ENCODE measurements at regions not wholly inside any gene's neighbourhood (a gene's known extent, or its start where the extent isn't known, plus 50 kb on each side); places are given as distances from the start of the nearest gene placed in this dataset.
"Not testable (repeated sequence)": the region's sequence is repeated elsewhere in the genome, so short reads cannot be mapped to it uniquely, and the experiment has no call there.

- ChIA-PET RAD21 (ENCODE audit: low non-redundant PET in 1 of 2, low total read pairs in 2 of 2, uncharacterized antibody in 2 of 2, unreplicated experiment in 2 of 2) (no interaction called here), CTCF (no interaction called here), POLR2A (no interaction called here)
- H2AFZ ChIP-seq (ENCODE audit: low read depth, low read length, poor library complexity, severe bottlenecking): no peak overlapping the region
- H3K9me2 ChIP-seq (ENCODE audit: insufficient read depth): no peaks in the 10 kb centered on the region
- TF ChIP-seq TCF7L2 (IDR thresholded peaks at IDR 0.05; ENCODE audit: borderline replicate concordance, extremely low read depth, insufficient read depth, insufficient read length): no peak
- no peak for TF ChIP-seq SP1 (IDR thresholded peaks at IDR 0.05; ENCODE audit: low read depth)
- TF ChIP-seq ELF1 (IDR thresholded peaks at IDR 0.05; ENCODE audit: borderline replicate concordance, low read depth): no peak
- no peak for TF ChIP-seq MAX (IDR thresholded peaks at IDR 0.05)
- TF ChIP-seq ATF3 (IDR thresholded peaks at IDR 0.05): no peak
- TF ChIP-seq CEBPB (IDR thresholded peaks at IDR 0.05; ENCODE audit: low read depth): no peak
- TF ChIP-seq FOSL1 (IDR thresholded peaks at IDR 0.05; ENCODE audit: low read depth): no peak
- no peak for TF ChIP-seq POLR2AphosphoS5 (IDR thresholded peaks at IDR 0.05; ENCODE audit: low read depth, low read length)
- no peak for TF ChIP-seq SRF (IDR thresholded peaks at IDR 0.05; ENCODE audit: low read depth)
- no peak for TF ChIP-seq EGR1 (IDR thresholded peaks at IDR 0.05; ENCODE audit: low read depth)
- TF ChIP-seq REST (IDR thresholded peaks at IDR 0.05; ENCODE audit: low read depth): no peak
- TF ChIP-seq ZNF274 (IDR thresholded peaks at IDR 0.05; ENCODE audit: low read depth, low read length): no peak
- no peak for TF ChIP-seq EZH2phosphoT487 (IDR thresholded peaks at IDR 0.05; ENCODE audit: borderline replicate concordance)
- ATAC-seq (no peak), DNase-seq (ENCODE audit: low read depth, low spot score) (no peak)
- H3K27me3 ChIP-seq (ENCODE audit: insufficient read depth, low read length): peaks cover 13% of the 10 kb centered on the region; the same call in 1 of the 2 replicates
- H3K4me3 ChIP-seq (replicated peaks in 1 of 2; ENCODE audit: low read depth in 1 of 2, low read length in 2 of 2): no peak overlapping the region
- intact Hi-C loops (cut with micrococcal nuclease): no loop called here
- H3K36me3 ChIP-seq (ENCODE audit: control insufficient read depth in 1 of 2, insufficient read depth in 2 of 2, low read length in 2 of 2): no peaks in the 10 kb centered on the region
- no peak overlapping the region for H3K4me2 ChIP-seq (ENCODE audit: low read length)
- H3K79me2 ChIP-seq (ENCODE audit: insufficient read depth, low read length): no peaks in the 10 kb centered on the region
- H3K9ac ChIP-seq (ENCODE audit: low read length): no peak overlapping the region
- no TSS peak for BruUV-seq (replicated peaks)
- H3K4me1 ChIP-seq (ENCODE audit: control insufficient read depth in 1 of 2, insufficient read depth in 2 of 2, low read length in 2 of 2): no peaks in the 10 kb centered on the region
- H3K9me3 ChIP-seq (ENCODE audit: control insufficient read depth in 1 of 2, insufficient read depth in 1 of 2, low read depth in 1 of 2, low read length in 2 of 2): no peaks in the 10 kb centered on the region
- H3K27ac ChIP-seq (ENCODE audit: low read depth, low read length): no peak overlapping the region
- H4K20me1 ChIP-seq (ENCODE audit: insufficient read depth): no peaks in the 10 kb centered on the region
Measured at GRCh38 chr22:47406180-47406834, 643.9 kb downstream of the TBC1D22A start.

GRCh38 chr22:47405222-47405621 is 642.8 kb downstream of the TBC1D22A start:
- not testable (repeated sequence) for ATAC-seq

More at GRCh38 chr22:47405222-47405621, 642.8 kb downstream of the TBC1D22A start:
- H4K20me1 ChIP-seq (ENCODE audit: insufficient read depth); H2AFZ ChIP-seq (ENCODE audit: low read depth, low read length, poor library complexity, severe bottlenecking); H3K9me3 ChIP-seq (ENCODE audit: control insufficient read depth in 1 of 2, insufficient read depth in 1 of 2, low read depth in 1 of 2, low read length in 2 of 2); DNase-seq (ENCODE audit: low read depth, low spot score); H3K79me2 ChIP-seq (ENCODE audit: insufficient read depth, low read length); H3K27ac ChIP-seq (ENCODE audit: low read depth, low read length); CTCF ChIA-PET; H3K4me1 ChIP-seq (ENCODE audit: control insufficient read depth in 1 of 2, insufficient read depth in 2 of 2, low read length in 2 of 2); POLR2A ChIA-PET; intact Hi-C loops (cut with micrococcal nuclease); BruUV-seq (replicated peaks); H3K4me2 ChIP-seq (ENCODE audit: low read length); H3K9ac ChIP-seq (ENCODE audit: low read length); H3K9me2 ChIP-seq (ENCODE audit: insufficient read depth); H3K36me3 ChIP-seq (ENCODE audit: control insufficient read depth in 1 of 2, insufficient read depth in 2 of 2, low read length in 2 of 2); RAD21 ChIA-PET (ENCODE audit: low non-redundant PET in 1 of 2, low total read pairs in 2 of 2, uncharacterized antibody in 2 of 2, unreplicated experiment in 2 of 2); H3K4me3 ChIP-seq (replicated peaks in 1 of 2; ENCODE audit: low read depth in 1 of 2, low read length in 2 of 2): not testable (repeated sequence)
- peaks cover 11% of the 10 kb centered on the region; the same call in 1 of the 2 replicates for H3K27me3 ChIP-seq (ENCODE audit: insufficient read depth, low read length)
